H9 (cell line): ENCODE measurements at regions not wholly inside any gene's neighbourhood (a gene's known extent, or its start where the extent isn't known, plus 50 kb on each side); places are given as distances from the start of the nearest gene placed in this dataset.

Experiments
- DNase-seq: peaks from one replicate; pipeline ENCODE4 v3.0.0-alpha.2; 2017
- H2AFZ ChIP-seq: one replicate; pipeline ENCODE4 v1.6.1; 2013; ENCODE audit warnings: mild to moderate bottlenecking, low read length, control low read depth, moderate library complexity
- H2AK5ac ChIP-seq: 2 replicates; pipeline ENCODE4 v1.6.1; 2013; ENCODE audit warnings: low read length, control low read depth, mixed read lengths; ENCODE audit not compliant: insufficient read length
- H2BK120ac ChIP-seq: one replicate; pipeline ENCODE4 v1.6.1; 2013; ENCODE audit warnings: low read depth, mild to moderate bottlenecking, low read length, control low read depth, inconsistent platforms; ENCODE audit not compliant: poor library complexity, severe bottlenecking
- H2BK12ac ChIP-seq: 2 replicates; pipeline ENCODE4 v1.6.1; 2013; ENCODE audit warnings: low read length, control low read depth, mixed read lengths, low read depth; ENCODE audit not compliant: insufficient read length
- H2BK15ac ChIP-seq: 2 replicates; pipeline ENCODE4 v1.6.1; 2013; ENCODE audit warnings: low read depth, low read length, control low read depth
- H2BK20ac ChIP-seq: one replicate; pipeline ENCODE4 v1.6.1; 2013; ENCODE audit warnings: low read depth, mild to moderate bottlenecking, low read length, control low read depth, inconsistent platforms; ENCODE audit not compliant: poor library complexity, severe bottlenecking
- H2BK5ac ChIP-seq: 2 replicates; pipeline ENCODE4 v1.6.1; 2013; ENCODE audit warnings: low read length, control low read depth, mixed read lengths; ENCODE audit not compliant: insufficient read length
- H3K14ac ChIP-seq: 2 replicates; pipeline ENCODE4 v1.6.1; 2013; ENCODE audit warnings: low read length, control low read depth; ENCODE audit not compliant: insufficient read depth
- H3K18ac ChIP-seq: 2 replicates; pipeline ENCODE4 v1.6.1; 2013; ENCODE audit warnings: low read depth, mild to moderate bottlenecking, mixed read lengths, low read length, control low read depth; ENCODE audit not compliant: insufficient read length
- H3K23ac ChIP-seq: 2 replicates; pipeline ENCODE4 v1.6.1; 2013; ENCODE audit warnings: low read length, control low read depth, mixed read lengths, low read depth; ENCODE audit not compliant: insufficient read length
- H3K23me2 ChIP-seq: 2 replicates; pipeline ENCODE4 v1.6.1; 2013; ENCODE audit warnings: low read depth, mild to moderate bottlenecking, mixed read lengths, low read length, control low read depth; ENCODE audit not compliant: insufficient read length, poor library complexity, severe bottlenecking
- H3K27ac ChIP-seq: 2 replicates; pipeline ENCODE4 v1.5.1; 2013; ENCODE audit warnings: low read length, control low read depth, mixed read lengths, low read depth; ENCODE audit not compliant: insufficient read length
- H3K27me3 ChIP-seq: 2 replicates; pipeline ENCODE4 v1.6.1; 2013; ENCODE audit warnings: low read length, control low read depth, inconsistent platforms; ENCODE audit not compliant: insufficient read depth
- H3K4ac ChIP-seq: 2 replicates; pipeline ENCODE4 v1.6.1; 2013; ENCODE audit warnings: low read depth, mild to moderate bottlenecking, control low read depth, inconsistent platforms, low read length, moderate library complexity
- H3K4me1 ChIP-seq: 2 replicates; pipeline ENCODE4 v1.6.1; 2013; ENCODE audit warnings: low read length, control low read depth, inconsistent platforms; ENCODE audit not compliant: insufficient read depth
- H3K4me2 ChIP-seq: 2 replicates; pipeline ENCODE4 v1.6.1; 2013; ENCODE audit warnings: low read length, control low read depth, mixed read lengths; ENCODE audit not compliant: insufficient read length, insufficient read depth
- H3K56ac ChIP-seq: 2 replicates; pipeline ENCODE4 v1.6.1; 2013; ENCODE audit warnings: low read depth, mild to moderate bottlenecking, mixed read lengths, low read length, control low read depth; ENCODE audit not compliant: insufficient read length
- H3K79me1 ChIP-seq: 2 replicates; pipeline ENCODE4 v1.6.1; 2013; ENCODE audit warnings: low read depth, mild to moderate bottlenecking, moderate library complexity, low read length, control low read depth, inconsistent platforms; ENCODE audit not compliant: insufficient read depth, poor library complexity, severe bottlenecking
- H3K79me2 ChIP-seq: 2 replicates; pipeline ENCODE4 v1.6.1; 2013; ENCODE audit warnings: low read length, control low read depth, inconsistent platforms; ENCODE audit not compliant: insufficient read depth
- H3K9ac ChIP-seq: 2 replicates; pipeline ENCODE4 v1.6.1; 2013; ENCODE audit warnings: low read length, control low read depth, mixed read lengths; ENCODE audit not compliant: insufficient read length; ENCODE audit errors: extremely low read depth
- H3K9me3 ChIP-seq: one replicate; pipeline ENCODE4 v1.6.1; 2013; ENCODE audit warnings: low read depth, low read length, inconsistent platforms; ENCODE audit not compliant: control insufficient read depth
- H3T11ph ChIP-seq: one replicate; pipeline ENCODE4 v1.6.1; 2013; ENCODE audit warnings: mild to moderate bottlenecking, low read length, control low read depth, inconsistent platforms
- H4K20me1 ChIP-seq: one replicate; pipeline ENCODE4 v1.6.1; 2013; ENCODE audit not compliant: control insufficient read depth, insufficient read length, insufficient read depth
- H4K5ac ChIP-seq: 2 replicates; pipeline ENCODE4 v1.6.1; 2013; ENCODE audit warnings: low read depth, mild to moderate bottlenecking, mixed read lengths, low read length, control low read depth; ENCODE audit not compliant: insufficient read length
- H4K8ac ChIP-seq: replicated peaks from 2 replicates; pipeline ENCODE4 v1.6.1; 2013; ENCODE audit warnings: low read length, control low read depth, mixed read lengths, low read depth; ENCODE audit not compliant: insufficient read length
- H4K91ac ChIP-seq: 2 replicates; pipeline ENCODE4 v1.6.1; 2013; ENCODE audit warnings: low read depth, mild to moderate bottlenecking, moderate library complexity, mixed read lengths, low read length, control low read depth; ENCODE audit not compliant: insufficient read length
- H3K27ac Mint-ChIP-seq, 3 experiments: 2 replicates in 2 of 3; 3 replicates in 1 of 3; pipeline ENCODE4 v1.8.0; 2020 to 2021; ENCODE audit warnings: mixed read lengths in 3 of 3, mild to moderate bottlenecking in 1 of 3, moderate library complexity in 1 of 3
- H3K27me3 Mint-ChIP-seq: 2 replicates; pipeline ENCODE4 v1.8.0; 2021; ENCODE audit warnings: low read depth, mild to moderate bottlenecking, moderate library complexity, mixed read lengths
- H3K36me3 Mint-ChIP-seq, 3 experiments: 2 replicates in 2 of 3; 3 replicates in 1 of 3; pipeline ENCODE4 v1.8.0; 2020 to 2021; ENCODE audit warnings: low read depth in 3 of 3, mixed read lengths in 3 of 3; ENCODE audit not compliant: insufficient read depth in 1 of 3
- H3K4me1 Mint-ChIP-seq, 2 experiments: 2 replicates each; pipeline ENCODE4 v1.8.0; 2020; ENCODE audit warnings: mixed read lengths in 2 of 2
- H3K4me3 Mint-ChIP-seq, 2 experiments: 2 replicates in 1 of 2; 3 replicates in 1 of 2; pipeline ENCODE4 v1.8.0; 2020 to 2021; ENCODE audit warnings: mild to moderate bottlenecking in 2 of 2, mixed read lengths in 2 of 2, moderate library complexity in 1 of 2
- H3K9me3 Mint-ChIP-seq, 2 experiments: 2 replicates in 1 of 2; 3 replicates in 1 of 2; pipeline ENCODE4 v1.8.0; 2020; ENCODE audit warnings: mild to moderate bottlenecking in 2 of 2, mixed read lengths in 2 of 2, moderate library complexity in 1 of 2
- CTCF ChIP-seq: fragments of 200-600 bp; sonication (generic); conservative IDR thresholded peaks from 3 replicates; pipeline ENCODE4 v1.8.0; 2021; ENCODE audit warnings: antibody characterized with exemption, mild to moderate bottlenecking
- WGBS: extraction: QIAGEN DNeasy Blood & Tissue Kit; methylation state at CpG from one replicate; pipeline ENCODE4 v1.1.7; 2013; ENCODE audit warnings: missing lambda C conversion rate, low lambda C conversion rate, mixed read lengths; ENCODE audit not compliant: insufficient read length; ENCODE audit errors: extremely low coverage; 5-methylcytosine and 5-hydroxymethylcytosine counted together

- H3K4ac ChIP-seq: no peak overlapping the region
- no peak overlapping the region for H4K5ac ChIP-seq
- no peak overlapping the region for H3K18ac ChIP-seq
- H3K79me1 ChIP-seq: no peaks in the 10 kb centered on the region
- no peaks in the 10 kb centered on the region for H3K23me2 ChIP-seq
- no peak overlapping the region for H3K14ac ChIP-seq
- no CpG with 5 or more reads among the region's 4 CpGs for WGBS
- H2AK5ac ChIP-seq: no peak overlapping the region
- Mint-ChIP-seq H3K4me1 (no peaks in the 10 kb centered on the region), H3K4me3 (no peak overlapping the region), H3K9me3 (peaks cover 0 to 4% of the 10 kb centered on the region in 2 experiments; a peak in 2 of 5 replicates), H3K27ac (no peak overlapping the region), H3K36me3 (no peaks in the 10 kb centered on the region), H3K27me3 (no peaks in the 10 kb centered on the region)
- H3K23ac ChIP-seq: no peak overlapping the region
- H2BK12ac ChIP-seq: no peak overlapping the region
- H3T11ph ChIP-seq: no peak overlapping the region
- H3K27ac ChIP-seq: no peak overlapping the region
- no peak overlapping the region for H2BK15ac ChIP-seq
- no peak overlapping the region for H2AFZ ChIP-seq
- H3K4me2 ChIP-seq: no peak overlapping the region
- H3K4me1 ChIP-seq: no peaks in the 10 kb centered on the region
- H3K56ac ChIP-seq: no peak overlapping the region
- H2BK5ac ChIP-seq: no peak overlapping the region
- no peaks in the 10 kb centered on the region for H3K27me3 ChIP-seq
- H3K9ac ChIP-seq: no peak overlapping the region
- H2BK20ac ChIP-seq: no peak overlapping the region
- H3K9me3 ChIP-seq: no peaks in the 10 kb centered on the region
- TF ChIP-seq CTCF: no peak
- H4K20me1 ChIP-seq: no peaks in the 10 kb centered on the region
- H3K79me2 ChIP-seq: no peaks in the 10 kb centered on the region
- no peak overlapping the region for H4K91ac ChIP-seq
- H2BK120ac ChIP-seq: no peak overlapping the region
- no peak for DNase-seq
- H4K8ac ChIP-seq: no peak overlapping the region
These were observed 373.8 kb downstream of the TGFB2 start for GRCh38 chr1:218718977-218719376.
